GM18867 (cell line): ENCODE measurements at regions not wholly inside any gene's neighbourhood (a gene's known extent, or its start where the extent isn't known, plus 50 kb on each side); places are given as distances from the start of the nearest gene placed in this dataset.
A peak's percentile ranks its signal among the peaks of the same experiment; 100 is the strongest.
"Not testable (repeated sequence)": the region's sequence is repeated elsewhere in the genome, so short reads cannot be mapped to it uniquely, and the experiment has no call there.

Experiments
- ATAC-seq: cut with Tn5 transposase; IDR thresholded peaks from one replicate; pipeline ENCODE4 v1.9.1; 2021; ENCODE audit warnings: mild to moderate bottlenecking, moderate library complexity; ENCODE audit not compliant: unreplicated experiment

DNA sequence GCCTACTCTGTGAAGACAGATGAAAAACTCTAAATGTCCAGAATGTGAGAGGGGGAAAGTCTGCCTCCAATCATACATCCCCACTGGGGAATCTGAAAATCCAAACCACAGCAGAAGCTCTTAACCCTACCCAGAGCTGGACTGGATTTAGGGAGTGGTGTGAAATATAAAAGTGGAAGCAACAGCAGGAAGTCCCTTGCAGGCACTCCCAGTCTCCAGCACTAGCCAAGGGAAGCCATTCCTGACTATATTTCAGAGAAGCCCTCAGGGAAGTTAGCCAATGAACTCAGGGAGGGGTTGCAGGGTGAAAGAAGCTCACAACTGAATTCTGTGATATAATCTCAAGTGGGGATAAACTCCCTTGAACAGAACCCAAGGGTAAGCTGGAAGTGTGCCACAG, 51.5 kb downstream of the CRPPA start:
- ATAC-seq, result no peak

- not testable (repeated sequence) for ATAC-seq
Observed at GRCh38 chr7:16369309-16369708, 52.0 kb downstream of the CRPPA start.

- no peak for ATAC-seq
Observed at GRCh38 chr7:16368885-16369284, 52.5 kb downstream of the CRPPA start.

- ATAC-seq, result no peak
Observed at GRCh38 chr7:16367115-16367514, 54.2 kb downstream of the CRPPA start.

DNA sequence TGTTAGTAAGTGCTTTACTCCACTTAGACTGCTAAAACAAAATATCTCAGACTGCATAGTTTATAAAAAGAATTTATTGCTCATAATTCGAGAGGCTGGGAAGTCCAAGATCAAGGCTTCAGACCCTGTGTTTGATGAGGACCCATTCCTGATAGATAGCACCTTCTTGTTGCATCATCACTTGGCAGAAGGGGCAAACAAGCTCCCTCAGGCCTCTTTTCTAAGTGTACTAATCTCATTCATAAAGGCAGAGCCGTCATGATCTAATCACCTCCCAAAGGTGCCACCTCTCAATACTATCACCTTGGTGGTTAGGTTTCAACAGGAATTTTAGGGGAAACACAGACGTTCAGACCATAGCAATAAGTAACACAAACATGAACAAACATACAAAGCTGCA, 55.4 kb downstream of the CRPPA start:
- ATAC-seq, result peak; percentile 34

GRCh38 chr7:16365177-16365576, 56.2 kb downstream of the CRPPA start:
- peak; percentile 63 for ATAC-seq

DNA sequence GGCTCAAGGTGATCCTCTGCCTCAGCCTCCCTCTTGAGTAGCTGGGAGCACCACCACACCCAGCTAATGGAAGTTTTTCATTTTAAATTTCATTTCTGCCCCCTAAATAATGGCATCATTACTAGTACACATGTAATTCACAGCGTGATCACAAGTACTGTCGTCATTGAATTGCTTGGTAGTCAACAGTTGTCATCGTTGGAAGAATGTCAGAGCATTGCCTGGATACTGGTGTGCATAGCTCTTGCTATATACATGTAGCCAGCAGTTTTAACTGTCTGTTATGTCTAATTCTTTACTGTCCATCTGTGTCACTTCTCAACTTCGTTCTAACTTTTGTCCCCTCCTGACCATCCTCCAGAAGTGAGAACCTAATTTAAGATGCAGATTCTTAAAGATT, 62.1 kb downstream of the CRPPA start:
- no peak for ATAC-seq

DNA sequence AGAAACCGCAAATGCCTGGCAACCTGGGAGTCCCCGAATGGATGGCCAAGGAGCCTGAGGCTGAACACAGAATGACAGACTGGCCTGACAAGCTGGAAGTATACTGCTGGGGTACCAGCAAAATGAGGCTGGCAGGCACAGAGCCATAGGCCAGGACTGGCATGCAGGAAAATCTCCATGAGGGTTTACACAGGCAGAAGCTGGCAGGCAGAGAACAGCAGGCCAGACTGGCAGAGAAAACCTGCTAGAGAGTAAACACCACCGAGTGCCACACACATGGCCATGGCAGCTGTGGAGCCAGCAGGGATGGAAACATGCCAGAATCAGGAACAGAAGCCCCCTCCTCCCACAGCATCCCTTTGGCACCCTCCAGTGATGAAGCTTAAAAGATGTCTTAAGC, 63.4 kb downstream of the CRPPA start:
- no peak for ATAC-seq

GRCh38 chr7:16357474-16357873, 63.9 kb downstream of the CRPPA start:
- ATAC-seq, result no peak

DNA sequence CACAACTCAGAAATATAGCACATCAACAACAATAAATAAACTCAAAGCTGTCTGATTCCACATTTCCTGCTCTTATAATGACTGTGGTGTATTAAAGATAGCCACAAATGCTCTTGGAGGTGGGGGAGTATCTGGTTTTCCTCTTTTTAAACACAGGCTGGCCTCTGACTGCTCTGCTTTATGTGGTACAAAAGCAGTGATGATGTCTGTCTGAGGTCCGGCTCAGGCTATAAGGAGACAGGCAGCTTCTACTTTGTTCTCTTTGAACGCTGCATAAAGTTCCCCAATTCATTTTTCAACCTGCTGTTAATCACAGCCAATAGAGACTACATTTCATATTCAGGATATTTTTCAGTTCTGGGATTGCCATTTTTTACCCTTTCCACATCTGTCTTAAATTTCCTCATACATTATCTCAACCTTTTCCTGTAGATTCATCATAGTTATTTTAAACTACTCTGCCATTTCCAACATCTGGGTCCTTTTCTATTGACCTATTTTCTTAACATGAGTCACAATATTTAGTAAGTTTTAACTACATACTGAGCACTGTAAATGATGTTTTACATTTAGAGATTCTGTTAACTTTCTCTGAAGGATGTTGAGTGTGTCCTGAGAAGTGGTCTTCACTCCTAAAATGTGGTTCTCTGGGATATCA, 64.9 kb downstream of the CRPPA start:
- no peak for ATAC-seq

DNA sequence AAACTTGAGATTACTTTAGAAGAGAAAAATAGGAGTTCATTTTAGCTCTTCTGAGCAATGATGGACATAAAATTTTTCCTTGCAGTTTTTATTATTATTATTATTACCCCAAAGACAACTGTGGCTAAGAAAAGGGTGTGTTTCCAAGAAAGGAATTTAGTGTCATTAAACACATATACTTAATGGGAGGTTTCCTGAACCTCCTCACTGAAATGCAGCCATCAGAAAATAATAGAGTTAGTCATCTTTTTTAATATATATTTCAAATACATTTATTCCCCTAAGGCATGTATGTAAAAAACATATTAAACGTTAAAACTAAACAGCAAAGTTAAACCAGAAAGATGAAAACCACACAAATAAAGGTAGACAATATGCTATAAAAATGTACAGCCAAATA, 66.8 kb downstream of the CRPPA start:
- ATAC-seq, result no peak

DNA sequence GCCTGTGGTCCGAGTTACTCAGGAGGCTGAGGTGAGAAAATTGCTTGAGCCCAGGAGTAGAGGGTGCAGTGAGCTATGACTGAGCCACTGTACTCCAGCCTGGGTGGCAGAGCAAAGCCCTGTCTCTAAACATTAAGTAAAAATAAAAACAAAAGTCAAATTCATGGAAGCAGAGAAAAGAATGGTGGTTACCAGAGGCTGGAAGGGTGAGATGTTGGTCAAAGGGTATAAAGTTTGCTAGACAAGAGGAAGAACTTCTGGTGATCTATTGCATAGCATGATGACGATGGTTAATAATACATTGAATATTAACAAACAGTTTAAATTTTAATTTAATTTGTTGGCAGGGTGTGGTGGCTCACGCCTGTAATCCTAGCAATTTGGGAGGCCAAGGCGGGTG, 68.1 kb downstream of the CRPPA start:
- no peak for ATAC-seq

DNA sequence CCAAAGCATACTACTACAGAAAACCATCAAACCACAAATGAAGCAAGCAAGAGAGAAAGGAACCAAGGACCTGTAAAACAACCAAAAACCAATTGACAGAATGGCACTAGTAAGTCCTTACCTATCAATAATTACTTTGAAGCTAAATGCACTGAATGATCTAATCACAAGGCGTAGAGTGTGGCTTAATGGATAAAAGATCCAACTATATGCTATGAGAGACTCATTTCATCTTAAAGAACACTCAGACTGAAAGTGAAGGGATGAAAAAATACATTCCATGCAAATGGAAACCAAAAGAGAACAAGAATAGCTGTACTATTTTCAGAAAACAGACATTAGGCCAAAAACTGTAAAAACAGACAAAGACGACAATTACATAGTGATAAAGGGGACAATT, 70.7 kb downstream of the CRPPA start:
- ATAC-seq, result peak; percentile 56

- ATAC-seq, result no peak
Observed at GRCh38 chr7:16348251-16348650, 73.1 kb downstream of the CRPPA start.

DNA sequence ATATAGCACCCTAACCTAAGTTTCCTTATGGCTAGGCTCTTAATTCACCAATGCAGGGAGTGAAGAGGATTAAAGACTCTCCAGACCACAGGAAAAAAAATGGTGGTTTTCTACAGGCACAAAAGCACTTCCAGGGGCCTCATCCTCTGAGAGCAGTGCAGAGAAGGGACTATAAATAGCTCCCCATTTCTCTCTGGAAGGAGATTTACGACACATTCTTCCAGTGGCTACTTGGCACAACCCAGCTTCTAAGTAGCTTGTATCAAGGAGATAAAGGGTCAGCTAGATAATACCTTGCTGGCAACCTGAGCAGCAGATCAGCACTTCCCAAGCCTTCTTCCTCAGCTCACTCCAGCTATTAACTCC, 73.5 kb downstream of the CRPPA start:
- no peak for ATAC-seq

GRCh38 chr7:16347066-16347826, 74.1 kb downstream of the CRPPA start:
- ATAC-seq, result no peak

GRCh38 chr7:16345979-16346958, 75.1 kb downstream of the CRPPA start:
- ATAC-seq, result peak; percentile 80

GRCh38 chr7:16344927-16345326, 76.4 kb downstream of the CRPPA start:
- no peak for ATAC-seq

GRCh38 chr7:16343612-16344011, 77.7 kb downstream of the CRPPA start:
- no peak for ATAC-seq

DNA sequence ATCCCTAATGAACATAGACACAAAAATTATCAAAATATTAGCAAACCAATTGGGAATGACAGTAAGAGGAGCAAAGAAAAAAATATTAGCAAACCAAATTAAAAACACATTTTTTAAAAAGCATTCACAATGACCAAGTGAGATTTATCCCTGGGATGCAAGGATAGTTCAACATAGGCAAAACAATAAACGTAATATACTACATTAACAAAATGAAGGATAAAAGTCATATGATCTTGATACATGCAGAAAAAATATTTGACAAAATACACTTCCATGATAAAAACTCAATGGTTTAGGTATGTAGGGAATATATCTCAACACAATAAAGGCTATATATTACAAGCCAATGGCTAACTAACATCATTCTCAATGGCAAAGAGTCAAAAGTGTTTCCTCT, 83.3 kb downstream of the CRPPA start:
- ATAC-seq, result no peak

DNA sequence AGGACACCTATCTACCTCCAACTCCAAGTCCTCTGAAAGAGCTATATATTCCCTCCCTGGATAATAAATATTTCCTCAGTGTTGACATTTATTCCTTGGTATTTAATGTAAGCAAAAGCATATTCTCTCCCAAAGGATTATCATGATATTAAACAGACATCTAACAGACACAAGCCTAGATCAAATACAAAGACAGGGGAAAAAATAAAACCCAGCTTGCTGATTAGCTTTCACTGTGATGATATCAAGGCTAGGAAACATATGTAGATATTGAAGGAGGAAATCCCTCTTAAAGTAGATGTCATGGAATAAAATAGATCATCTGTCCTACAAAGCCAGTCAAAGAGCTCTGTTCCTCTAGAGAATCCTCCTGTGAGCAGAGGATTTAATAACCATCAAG, 95.2 kb downstream of the CRPPA start:
- ATAC-seq, result no peak

DNA sequence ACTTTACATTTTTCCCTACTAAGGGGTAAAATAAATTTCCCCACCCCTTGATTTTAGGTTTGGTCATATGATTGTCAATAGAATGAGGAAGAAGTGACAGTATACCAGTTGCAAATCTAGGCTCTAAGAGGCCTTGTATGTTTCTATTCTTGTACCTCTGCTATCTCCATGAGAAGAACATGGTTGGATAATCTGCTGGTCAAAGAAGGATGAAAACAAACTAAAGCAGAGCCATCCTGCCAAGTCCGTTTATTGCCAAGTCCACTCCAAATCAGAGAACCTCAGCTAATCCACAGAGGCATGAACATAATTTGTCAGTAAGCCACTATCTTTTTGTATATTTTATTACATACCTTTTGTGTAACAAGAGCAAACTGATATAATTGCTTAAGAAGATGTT, 98.0 kb downstream of the CRPPA start:
- no peak for ATAC-seq
